GM08714 (cell line): ENCODE measurements at regions not wholly inside any gene's neighbourhood (a gene's known extent, or its start where the extent isn't known, plus 50 kb on each side); places are given as distances from the start of the nearest gene placed in this dataset.
"Not testable (repeated sequence)": the region's sequence is repeated elsewhere in the genome, so short reads cannot be mapped to it uniquely, and the experiment has no call there.

Experiments
- H3K4me3 ChIP-seq: fragments of 200-500 bp; sonication (Bioruptor generic); 2 replicates; pipeline ENCODE4 v1.5.1; 2014; ENCODE audit warnings: mild to moderate bottlenecking, low read length, inconsistent platforms
- ZNF274 ChIP-seq: IDR thresholded peaks from 2 replicates; pipeline ENCODE4 v1.6.1; 2012; ENCODE audit warnings: mild to moderate bottlenecking, low read depth, low read length

GRCh38 chr6:22124756-22125155 lies 172.1 kb downstream of the PRL start:
- no peak overlapping the region for H3K4me3 ChIP-seq
- no peak for TF ChIP-seq ZNF274

DNA sequence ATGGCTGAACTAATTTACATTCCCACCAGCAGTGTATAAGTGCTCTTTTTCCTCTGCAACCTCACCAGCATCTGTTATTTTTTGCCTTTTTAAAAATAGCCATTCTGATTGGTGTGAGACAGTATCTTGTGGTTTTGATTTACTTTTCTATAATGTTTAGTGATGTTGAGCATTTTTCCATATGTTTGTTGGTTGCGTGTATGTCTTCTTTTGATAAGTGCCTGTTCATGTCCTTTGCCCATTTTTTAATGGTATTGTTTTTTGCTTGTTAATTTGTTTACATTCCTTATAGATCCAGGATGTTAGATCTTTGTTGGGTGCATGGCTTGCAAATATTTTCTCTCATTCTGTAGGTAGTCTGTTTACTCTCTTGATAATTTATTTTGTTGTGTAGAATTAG lies 169.9 kb downstream of the PRL start:
- H3K4me3 ChIP-seq, result no peak overlapping the region
- no peak for TF ChIP-seq ZNF274

DNA sequence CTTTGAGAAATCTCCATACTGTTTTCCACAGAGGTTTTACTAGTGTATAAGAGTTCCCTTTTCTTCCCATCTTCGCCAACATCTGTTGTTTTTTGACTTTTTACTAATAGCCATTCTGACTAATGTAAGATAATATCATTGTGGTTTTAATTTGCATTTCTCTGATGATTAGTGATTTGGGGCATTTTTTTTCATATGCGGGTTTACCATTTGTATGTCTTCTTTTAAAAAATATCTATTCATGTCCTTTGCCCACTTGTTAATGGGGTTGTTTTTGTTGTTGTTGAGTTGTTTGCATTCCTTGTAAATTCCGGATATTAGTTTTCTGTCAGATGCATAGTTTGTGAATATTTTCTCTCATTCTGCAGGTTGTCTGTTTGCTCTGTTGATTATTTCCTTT lies 167.1 kb downstream of the PRL start:
- no peak for TF ChIP-seq ZNF274

DNA sequence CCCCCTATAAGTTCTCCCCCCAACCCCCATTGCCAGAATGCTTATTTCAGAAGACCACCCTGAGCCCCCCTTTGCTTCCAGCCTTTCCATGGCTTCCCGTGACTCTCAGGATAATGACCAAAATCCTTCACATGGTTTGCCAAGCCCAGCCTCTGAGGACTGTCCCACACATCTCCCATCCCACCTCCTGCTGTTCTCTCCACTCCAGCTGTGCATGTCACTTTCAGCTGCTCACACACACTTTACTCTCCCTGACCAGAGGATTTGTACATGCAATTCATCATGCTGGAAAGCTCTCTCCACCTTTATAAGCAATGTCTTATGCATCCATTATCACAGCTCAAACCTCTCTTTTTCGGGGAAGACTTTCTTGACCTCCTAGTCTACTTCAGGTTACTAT lies 164.2 kb downstream of the PRL start:
- no peak for TF ChIP-seq ZNF274

More for the DNA sequence above, 167.1 kb downstream of the PRL start:
- no peak overlapping the region for H3K4me3 ChIP-seq

DNA sequence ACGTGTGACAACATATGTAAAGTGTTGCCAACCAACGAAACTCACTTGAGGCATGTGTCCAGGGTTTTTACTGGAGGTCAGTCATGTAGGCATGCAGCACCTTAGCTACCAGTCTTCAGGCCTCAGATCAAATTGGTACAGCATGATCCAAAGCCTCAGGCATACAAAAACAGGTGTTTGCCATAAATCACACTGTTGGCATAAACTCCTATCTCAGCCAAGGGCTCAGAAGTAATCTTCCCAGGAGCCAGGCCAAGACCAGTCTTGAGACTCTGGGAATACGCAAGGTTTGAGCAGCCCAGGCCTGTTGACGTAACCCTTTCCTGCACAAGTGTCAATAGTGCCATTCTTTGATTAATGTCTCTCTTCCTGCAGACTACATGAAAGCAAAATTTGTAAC lies 163.5 kb downstream of the PRL start:
- TF ChIP-seq ZNF274, result no peak
- H3K4me3 ChIP-seq, result no peak overlapping the region

More for the DNA sequence above, 164.2 kb downstream of the PRL start:
- H3K4me3 ChIP-seq, result no peak overlapping the region

- TF ChIP-seq ZNF274, result no peak
- no peak overlapping the region for H3K4me3 ChIP-seq
Measured at GRCh38 chr6:22134308-22134707, 162.5 kb downstream of the PRL start.

GRCh38 chr6:22135395-22135794 lies 161.4 kb downstream of the PRL start:
- H3K4me3 ChIP-seq, result no peak overlapping the region
- no peak for TF ChIP-seq ZNF274

- not testable (repeated sequence) for H3K4me3 ChIP-seq
Measured at GRCh38 chr6:22140736-22141135, 156.1 kb downstream of the PRL start.

GRCh38 chr6:22141241-22141745 lies 155.5 kb downstream of the PRL start:
- no peak overlapping the region for H3K4me3 ChIP-seq
- no peak for TF ChIP-seq ZNF274

DNA sequence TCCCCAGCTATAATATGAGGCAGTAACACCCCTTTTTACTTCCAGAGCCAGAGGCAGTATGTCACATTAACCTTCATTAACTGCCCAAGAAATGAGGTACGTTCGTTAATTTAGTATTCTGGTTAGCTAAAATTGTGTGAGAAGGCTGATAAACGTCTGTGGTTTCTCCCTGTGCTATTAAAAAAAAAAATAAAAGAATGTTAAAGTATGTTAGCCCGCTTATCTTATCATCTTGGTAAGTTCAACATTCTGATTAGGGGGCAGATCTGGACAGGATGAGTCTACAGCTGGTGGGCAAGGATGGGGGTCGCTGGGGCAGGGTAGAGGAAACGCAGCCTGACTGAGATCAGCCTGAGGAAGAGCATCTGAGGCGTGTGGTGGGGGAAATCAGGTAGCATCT lies 154.0 kb downstream of the PRL start:
- no peak for TF ChIP-seq ZNF274

GRCh38 chr6:22145376-22145775 lies 151.5 kb downstream of the PRL start:
- no peak overlapping the region for H3K4me3 ChIP-seq
- TF ChIP-seq ZNF274, result no peak

More for the DNA sequence above, 154.0 kb downstream of the PRL start:
- H3K4me3 ChIP-seq, result no peak overlapping the region

GRCh38 chr6:22145823-22146677 lies 150.8 kb downstream of the PRL start:
- no peak for TF ChIP-seq ZNF274
- H3K4me3 ChIP-seq, result no peak overlapping the region

DNA sequence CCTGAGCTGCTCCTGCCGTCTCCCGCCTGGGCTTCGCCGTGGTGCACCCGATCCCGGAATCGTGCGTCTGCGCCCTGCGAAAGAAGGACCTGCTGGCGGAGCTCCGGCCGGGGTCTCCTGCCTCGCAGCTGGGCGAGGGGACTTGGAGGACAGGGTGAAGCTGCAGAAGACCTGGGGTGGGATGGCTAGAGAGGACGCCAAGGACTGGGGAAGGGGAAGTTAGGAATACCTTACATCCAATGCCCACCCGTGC lies 150.2 kb downstream of the PRL start:
- no peak for TF ChIP-seq ZNF274
- peak overlapping the region; percentile 0; the same call in 1 of the 2 replicates for H3K4me3 ChIP-seq

DNA sequence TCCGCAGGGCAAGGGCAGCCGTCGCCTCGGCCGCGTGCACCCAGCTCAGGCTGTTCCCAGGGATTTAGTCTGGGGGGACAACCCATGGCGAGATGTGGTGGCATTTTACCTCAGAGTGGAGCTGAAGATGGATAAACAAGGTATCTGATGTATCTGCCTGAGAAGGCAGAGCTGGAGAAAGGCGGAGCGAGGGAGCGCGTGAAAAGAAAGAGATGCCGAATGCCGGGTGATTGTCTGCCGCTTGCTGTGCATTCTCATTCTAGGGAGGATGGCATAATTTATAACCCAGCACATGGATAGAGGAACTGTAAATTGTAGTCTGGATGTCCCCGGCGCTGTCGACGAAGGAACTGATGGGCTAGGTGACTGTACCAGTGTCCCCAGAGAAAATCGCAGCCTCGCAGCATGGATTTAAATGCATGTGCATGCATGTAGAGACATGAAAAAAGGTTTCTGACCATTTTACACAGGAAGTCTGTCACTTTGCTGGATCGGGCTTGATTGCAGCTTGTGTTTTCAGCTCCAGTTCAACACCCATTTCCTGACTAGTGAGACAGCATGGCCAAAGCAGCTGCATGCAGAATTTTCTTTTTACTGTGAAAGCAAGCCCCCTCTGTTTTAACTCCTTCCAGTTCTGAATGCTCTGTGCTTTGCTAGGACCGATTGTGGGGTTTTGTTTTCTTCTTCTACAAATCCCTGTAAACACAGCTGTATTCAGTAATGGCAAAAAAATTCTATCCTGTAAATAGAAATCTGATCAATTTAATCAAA lies 149.7 kb downstream of the PRL start:
- TF ChIP-seq ZNF274, result no peak

GRCh38 chr6:22147921-22148776 lies 148.7 kb downstream of the PRL start:
- no peak overlapping the region for H3K4me3 ChIP-seq
- no peak for TF ChIP-seq ZNF274

More for the DNA sequence above, 149.7 kb downstream of the PRL start:
- peak overlapping the region; percentile 0; the same call in 1 of the 2 replicates for H3K4me3 ChIP-seq
